ENCODE measurements at regions not wholly inside any gene's neighbourhood (a gene's known extent, or its start where the extent isn't known, plus 50 kb on each side); places are given as distances from the start of the nearest gene placed in this dataset.

DNA sequence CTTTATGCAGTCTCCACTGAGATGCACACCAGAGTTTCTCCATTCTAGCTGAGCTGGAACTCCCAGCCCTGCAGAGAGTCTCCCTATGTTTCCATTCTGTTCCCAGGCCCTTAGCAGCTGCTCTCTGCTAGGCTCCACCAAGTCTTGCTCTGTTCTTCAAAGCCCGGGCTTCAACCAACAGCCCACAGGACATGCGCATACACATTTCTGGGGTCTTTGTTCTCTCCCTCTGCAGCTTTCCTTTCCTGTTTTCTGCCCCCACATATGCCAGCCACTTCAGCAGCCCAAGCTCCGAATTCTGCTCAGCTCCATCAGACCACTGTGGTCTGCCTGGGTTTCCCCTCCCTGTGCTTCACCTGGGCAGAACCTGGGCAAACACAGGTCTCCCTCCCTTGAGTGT is 205.9 kb downstream of the CBLN1 start:
- no peak for DNase-seq

DNA sequence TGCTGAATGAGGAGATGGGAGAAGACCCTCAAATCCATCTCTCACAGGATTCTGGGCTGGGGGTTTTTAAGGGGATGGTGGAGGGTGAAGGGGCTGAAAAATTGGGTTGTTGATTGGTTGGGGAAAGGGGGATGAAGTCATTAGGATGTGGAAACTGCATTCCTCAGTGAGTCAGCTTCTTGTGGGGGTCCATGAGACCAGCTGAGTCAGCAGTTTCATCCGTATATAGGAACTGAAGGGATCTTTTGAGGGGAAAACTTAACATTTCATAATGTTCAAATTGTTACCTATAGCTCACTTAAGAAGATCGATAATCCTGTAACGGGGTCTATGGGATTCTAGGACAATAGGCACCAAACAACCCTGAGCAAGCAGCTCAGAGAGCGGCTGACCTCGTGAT is 213.4 kb downstream of the CBLN1 start:
- DNase-seq, result no peak

DNA sequence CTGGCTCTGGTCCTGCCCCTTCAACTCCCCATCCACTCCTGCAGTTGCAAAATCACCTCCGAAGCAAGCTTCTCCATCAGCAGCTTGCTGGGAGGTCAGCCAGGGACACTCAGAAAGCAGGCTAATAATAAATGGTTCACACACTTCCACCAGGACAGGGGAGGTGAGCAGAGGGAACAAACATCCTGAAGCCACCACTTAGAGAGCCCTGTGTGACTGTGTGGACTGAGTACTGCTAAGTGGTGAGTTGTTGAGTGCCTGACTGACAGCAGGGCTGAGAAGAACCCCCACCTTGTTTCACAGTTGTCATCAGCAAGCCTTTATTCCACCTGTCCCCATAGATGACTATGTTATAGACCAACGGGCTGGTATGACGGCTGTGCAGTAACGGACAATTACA is 213.9 kb downstream of the CBLN1 start:
- no peak for DNase-seq

DNA sequence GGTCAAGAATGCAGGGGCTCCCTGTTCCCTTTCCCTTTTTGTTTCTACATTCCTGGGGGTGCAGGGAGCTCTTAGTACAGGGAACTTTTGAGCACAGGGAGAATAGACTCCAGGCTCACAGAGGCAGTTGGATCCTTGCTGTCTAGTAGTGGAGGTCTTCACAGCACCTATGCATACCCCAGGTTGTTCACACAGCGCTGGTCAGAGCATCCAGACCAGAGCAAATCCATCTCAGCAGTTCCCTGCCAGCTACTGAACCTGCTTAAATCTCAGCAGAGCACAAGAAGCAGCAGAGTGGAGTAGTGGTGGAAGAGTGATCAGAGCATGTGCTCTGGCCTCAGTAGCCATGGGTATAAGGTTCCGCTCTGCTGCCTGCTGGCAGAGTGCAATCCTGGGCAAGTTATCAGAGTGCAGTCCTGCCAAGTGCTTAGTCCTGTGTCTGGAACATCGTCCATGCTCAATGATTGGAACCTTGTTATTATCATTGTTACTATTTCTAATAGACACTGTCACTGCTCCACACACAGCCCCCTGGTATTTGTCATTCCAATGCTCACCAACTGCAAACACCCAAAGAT is 220.4 kb downstream of the CBLN1 start:
- no peak for DNase-seq

DNA sequence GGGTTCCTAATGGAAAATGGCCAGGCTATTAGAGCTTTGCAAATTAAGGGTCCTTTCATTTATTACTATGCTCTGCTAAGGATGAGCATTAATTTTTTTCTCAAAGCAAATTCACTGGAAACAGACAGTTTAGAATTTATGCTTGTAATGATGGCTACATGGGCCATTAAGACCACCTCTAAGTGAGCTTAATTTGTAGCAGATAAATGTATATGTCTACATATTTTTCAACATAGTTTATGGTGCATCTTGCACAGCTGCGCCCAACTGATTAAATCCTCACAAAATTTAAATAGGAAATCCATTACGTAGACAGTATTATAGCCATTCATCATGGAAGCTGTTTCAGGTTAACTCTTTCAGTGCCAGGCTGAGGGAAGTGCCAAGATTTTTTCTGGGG is 220.9 kb downstream of the CBLN1 start:
- no peak for DNase-seq

DNA sequence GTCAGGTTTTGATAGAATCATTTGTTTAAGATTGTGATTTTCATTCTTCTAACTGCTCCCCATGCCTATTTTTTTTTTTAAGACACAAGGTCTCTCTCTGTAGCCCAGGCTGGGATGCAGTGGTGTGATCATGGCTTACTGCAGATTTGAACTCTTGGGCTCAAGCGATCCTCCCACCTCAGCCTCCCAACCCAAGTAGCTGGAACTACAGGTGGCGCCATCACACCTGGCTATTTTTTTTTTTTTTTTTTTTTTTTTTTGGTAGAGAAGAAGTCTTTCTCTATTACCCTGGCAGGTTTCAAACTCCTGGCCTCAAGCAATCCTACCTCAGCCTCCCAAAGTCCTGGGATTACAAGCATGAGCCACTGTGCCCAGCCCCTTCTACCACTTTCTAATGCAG is 223.3 kb downstream of the CBLN1 start:
- DNase-seq, result no peak

DNA sequence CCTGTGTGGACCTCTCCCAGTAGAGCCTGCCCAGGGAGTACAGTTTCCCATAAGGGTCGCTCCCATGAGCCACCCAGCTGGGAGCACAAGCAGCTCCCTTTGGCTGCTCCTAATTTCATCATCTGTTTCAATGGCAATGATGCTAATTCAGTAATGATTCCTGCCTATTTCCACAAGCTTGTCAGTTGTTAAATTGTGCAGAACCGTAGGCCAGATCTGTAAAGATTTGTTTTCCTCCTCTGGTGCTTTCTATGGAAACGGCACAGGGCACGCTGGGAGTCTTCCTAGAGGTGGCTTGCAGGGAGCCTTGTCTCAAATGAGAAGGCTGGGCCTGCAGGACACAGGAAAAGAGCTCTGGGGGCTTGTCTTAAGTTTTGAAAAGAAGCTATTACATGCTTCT is 223.7 kb downstream of the CBLN1 start:
- no peak for DNase-seq

DNA sequence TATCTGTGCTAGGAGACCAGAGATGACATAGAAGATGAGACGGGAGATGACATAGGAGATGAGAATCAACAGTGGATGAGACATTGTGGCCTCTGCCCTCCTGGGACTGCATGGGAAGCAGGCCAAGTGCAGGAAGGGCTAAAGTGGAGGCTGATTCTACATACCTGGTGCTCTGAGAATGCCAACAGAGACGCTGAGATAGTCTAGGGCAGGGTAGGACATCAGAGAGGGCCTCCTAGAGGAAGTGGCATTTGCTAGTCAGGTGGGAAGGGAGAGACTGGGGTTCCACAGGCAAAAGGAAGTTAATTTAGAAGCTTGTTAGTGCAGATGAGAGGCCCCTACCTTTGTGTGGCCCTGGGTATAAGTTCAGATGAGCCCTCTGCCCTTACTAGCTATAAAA is 224.2 kb downstream of the CBLN1 start:
- no peak for DNase-seq

DNA sequence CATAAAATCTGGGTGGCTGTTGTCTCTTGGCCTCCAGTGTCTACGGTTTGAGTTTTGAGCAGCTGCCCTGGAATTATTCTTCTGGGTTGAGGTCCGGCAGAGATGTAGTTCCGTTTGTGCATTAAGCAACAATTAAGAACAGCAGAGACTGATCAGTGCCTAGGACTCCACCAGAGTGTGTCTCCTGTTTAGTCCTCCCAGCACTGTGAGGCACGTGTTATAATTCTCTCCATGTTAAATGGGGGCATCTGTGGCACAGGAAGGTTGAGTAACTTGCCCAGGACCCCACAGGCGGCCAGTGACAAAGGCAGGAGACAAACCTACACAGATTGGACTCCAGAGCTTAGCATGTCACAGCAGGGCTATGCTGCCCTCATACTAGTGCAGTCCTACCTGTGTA is 225.1 kb downstream of the CBLN1 start:
- no peak for DNase-seq

DNA sequence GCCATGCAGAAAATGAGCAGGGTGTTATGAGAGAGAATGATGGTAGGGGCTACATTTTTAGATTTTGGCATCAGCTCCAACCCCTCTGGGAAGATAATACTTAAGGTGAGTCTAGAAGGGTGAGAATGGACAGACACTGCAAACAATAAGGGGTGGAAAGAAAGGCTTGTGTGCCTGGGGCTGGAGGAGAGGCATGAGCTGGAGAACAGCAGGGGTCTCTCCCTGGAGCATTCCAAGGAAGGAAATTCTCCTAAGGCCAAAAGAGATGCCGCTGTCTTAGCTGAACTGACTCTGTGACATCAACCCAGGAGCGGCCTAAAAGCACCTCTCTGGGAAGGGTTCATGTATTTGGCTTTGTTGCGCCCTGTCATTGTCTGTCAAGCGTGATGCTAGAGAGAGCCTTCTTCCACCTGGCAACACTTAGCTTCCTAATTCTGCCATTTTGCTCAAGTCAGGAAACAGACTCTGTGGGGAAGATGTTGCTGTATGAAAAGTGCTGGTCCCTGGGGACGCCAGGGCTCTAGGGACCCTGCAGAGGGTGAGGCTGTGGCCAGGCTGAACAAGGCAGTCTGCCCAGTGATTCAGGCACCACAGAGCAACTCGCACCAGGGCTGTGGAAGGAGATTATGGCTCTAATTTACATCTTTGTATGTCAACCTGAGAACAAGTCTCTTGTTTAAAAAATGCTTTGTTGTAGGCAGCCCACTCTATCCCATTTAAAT is 225.7 kb downstream of the CBLN1 start:
- DNase-seq, result no peak

DNA sequence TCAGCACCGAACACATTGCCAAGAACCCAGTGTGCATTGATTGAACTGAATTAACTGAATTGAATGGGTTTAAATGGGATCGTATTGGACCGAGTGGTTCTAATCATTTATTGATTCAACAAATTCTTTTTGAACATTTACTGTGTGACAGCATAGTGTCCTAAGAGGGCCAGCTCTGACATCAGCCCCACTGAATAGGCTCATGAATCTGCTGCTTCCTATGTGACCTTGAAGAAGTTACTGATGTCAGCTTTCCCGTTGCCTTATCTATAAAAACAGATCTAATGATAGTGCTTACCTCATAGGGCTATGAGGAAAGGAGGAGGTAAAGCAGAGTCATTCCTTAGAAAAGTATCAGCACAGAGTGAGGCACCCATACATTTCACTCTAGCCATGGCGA is 226.3 kb downstream of the CBLN1 start:
- DNase-seq, result no peak

DNA sequence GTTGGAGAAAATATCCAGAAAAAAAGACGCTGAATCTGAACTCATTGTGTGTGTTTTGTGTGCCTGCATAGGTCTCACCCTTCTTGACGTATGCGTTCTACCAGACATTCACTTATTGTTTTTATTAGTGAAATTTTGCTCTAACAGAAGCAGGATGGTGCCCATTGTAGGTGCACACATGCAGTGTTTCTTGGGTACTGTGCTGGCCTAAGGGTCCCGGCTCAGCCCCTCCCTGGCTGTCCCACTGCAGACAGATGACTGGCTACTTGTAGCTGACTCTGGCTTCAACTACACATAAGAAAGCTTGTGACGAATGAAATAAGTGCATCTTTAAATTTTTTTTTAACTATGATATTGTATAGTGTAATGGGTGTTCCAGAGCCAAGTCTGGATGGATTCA is 227.0 kb downstream of the CBLN1 start:
- no peak for DNase-seq

DNA sequence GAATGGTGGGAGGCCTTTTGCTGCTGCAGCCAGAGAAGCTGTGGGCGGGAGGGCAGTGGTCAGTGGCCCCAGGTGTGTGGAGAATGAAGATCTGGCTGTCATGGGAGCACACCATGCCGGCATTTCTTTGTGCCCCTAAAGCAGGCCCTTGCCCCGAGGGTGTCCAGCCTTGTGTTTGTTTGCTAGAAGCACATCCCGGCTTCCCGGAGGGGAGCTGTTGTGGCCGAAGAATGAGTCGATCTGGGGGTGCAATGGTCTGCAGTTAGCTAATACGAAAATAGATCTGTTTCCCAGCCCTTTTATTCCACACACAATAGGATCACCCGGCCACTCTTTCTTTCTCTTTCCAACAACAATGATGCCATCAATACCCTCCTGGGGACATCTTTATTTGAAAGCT is 228.8 kb downstream of the CBLN1 start:
- DNase-seq, result no peak

DNA sequence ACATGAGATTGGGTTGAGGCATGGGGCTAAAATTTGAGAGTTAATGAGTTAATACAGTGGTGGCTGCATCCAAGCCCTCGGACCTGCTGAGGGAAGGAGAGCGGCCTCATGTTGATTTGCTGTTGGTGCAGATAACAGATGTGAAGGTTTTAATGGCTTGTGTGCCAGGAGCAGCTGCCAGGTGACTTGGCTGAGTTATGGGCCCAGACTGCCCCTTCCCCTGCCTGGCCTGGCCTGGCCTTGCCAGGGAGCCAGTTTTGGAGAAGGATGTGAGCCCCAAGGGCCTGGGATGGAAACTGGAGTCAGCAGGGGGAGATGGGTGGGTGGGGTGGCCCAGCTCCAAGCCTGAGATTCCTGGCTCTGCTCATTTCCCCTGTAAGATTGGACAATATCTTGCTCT is 230.1 kb downstream of the CBLN1 start:
- no peak for DNase-seq

DNA sequence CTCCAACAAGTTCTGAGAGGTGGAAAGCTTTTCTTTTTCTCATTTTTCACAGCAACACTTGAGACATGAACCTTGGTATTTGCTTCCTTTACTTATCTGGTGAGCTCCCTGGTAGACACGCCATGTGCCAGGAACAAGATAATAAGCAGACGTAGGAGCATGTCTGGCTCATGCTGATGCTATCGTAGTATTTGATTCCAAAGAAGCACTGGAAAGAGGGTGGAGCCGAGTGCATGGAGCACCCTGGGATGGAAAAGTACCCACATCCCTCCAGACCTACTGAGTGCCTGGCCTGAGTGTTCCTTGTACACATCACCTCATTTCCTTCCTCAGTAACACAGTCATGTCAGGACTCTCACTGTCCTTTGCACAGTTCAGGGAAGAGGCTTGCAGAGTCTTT is 231.0 kb downstream of the CBLN1 start:
- no peak for DNase-seq

DNA sequence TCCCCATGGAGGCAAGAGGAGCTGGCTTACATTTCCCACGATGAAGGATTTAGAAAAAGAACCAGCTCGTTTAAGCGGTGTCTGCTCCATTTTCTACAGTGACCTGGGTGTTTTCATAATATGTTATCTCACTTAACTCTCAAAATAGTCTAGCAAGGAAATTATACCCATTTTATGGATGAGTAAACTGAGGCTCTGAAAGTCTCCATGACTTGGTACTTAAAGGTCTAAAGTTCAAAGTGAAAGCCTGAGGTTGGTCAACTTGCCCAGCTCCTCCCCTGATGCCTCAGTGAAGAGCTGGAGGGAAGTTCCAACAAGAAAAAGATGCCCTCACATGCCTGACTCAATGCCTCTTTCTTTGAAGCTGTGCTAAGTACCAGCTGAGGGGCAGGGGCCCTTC is 232.0 kb downstream of the CBLN1 start:
- DNase-seq, result no peak

DNA sequence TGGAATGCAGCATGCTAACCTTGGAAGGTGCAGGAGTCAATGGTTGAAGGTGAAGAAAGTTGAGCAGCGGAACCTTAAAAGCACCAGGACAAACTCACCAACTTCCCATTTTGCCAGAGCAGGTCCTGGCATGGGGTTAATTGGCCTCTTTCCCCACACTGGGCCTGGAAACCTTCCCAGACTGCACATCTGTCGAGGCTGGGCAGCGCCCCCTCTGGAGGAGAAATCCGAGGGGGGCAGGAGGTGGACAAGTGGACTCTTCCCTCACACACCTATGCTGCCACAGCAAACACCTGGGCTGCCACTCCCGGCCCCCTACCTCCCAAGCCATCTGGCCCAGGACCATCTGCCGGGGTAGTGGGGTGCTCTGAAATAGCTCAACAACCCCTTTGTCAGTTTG is 232.4 kb downstream of the CBLN1 start:
- DNase-seq, result no peak

DNA sequence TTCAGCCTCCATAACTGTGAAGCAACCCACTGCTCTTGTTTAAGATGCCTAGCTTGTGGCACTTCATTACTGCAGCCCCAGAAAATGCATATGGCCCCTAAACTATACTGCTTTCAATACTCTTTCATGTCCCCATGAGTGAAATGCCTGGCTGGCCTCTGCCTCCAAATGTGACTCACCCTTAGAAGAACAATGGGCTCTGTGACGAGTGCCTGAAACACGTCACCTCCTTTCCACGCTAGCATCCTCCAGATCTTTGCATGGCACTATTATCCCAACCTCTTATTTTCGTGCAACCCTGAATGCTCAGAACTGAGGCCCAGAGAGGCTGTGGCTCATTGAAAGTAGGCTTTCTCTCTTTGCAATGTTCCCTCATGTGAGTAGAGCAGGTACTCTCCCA is 233.1 kb downstream of the CBLN1 start:
- DNase-seq, result no peak

DNA sequence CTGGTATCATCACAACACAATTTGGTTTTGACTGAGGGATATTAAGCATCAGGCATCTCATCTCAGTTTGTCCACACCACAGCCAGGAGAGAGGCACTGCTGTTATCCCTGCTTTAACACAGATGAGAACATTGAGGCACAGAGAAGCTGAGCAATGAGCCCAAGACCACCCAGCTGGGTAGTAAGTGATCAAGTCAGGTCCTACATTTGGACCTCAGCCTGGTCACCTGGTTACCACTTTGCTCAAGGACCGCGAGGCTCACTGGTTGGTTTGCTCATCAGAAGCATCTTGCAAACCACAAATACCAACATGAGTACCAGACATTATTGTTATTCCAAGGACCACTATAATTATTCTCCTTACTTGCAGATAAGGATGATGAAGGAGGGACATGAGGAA is 245.5 kb downstream of the CBLN1 start:
- DNase-seq, result no peak

DNA sequence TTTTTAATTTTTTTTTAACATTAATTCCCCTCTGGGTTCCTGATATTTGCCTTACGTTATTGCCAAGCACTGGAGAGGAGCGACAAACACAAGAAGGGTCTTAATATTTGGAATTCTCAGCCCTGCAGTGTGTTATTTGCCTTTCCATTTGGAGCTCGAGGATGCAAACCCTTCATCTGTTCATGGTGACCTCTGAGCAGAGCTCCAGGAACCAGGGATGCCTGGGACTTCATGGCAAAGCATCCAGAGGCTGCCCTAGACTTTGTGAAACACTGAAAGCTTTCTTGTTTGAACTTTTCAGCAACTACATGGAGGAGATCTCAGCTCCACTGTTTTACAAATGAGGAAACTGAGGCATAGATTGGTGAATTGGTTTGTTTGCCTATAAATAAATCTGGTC is 254.2 kb downstream of the CBLN1 start:
- DNase-seq, result no peak

DNA sequence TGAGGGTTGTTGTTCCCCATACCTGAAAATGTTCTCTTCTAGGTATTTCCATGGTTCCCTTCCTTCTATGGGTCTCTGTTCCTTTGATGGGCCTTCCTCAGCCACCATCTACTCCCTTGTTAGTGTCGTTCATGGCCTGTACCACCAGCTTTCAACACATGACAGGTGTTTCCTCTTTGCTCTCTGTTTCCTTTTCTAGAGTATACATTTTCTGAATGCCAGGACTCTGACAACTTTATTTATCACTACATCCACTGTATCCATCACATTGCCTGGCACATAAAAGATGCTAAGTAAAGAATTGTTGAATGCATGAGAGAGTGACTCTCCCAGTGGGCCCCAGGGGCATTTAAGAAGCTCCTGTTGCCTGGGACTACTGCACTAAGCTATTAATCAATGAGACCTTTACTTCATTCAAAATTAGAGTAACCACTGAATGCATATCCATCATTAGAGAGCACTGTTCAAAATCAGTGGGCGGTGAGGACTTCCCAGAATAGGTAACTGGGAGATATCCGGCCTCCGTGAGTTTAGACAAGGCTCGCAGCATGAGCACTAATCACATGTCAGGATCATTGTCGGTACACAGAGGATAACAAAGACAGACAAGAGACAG is 255.0 kb downstream of the CBLN1 start:
- DNase-seq, result no peak

DNA sequence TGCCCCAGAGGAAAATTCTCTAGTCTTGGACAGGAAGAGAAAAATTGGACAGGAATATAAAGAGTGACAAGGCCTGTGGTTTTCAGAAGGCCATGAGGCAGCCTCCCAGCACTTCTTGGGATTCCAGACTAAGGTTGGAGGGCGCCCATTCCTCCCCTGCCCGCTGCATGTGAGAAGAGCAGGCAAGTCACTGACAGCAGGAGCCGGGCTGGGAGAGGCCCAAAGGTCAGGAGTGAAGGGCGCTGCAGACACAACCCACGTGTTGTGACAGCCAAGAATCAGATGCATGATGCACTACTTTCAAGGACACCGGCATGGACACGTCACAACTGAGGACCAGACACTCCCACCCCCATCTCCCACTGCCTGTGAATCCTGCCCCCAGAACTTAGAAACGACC is 256.7 kb downstream of the CBLN1 start:
- DNase-seq, result no peak

DNA sequence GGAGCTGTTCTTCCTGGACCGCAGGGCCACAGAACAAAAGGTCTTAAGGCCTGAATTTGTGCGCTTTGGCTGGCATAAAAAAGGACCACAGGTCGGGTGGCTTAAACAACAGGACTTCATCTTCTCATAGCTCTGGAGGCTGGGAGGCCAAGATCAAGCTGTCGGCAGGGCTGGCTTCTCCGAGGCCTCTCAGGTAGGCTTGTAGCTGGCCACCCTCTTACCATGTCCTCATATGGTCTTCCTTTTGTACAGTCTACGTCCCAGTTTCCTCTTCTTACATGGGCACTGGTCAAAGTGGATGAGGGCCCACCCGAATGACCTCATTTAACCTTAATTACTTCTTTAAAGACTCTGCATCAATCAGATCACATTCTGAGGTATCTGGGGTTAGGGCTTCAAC is 257.6 kb downstream of the CBLN1 start:
- DNase-seq, result no peak

DNA sequence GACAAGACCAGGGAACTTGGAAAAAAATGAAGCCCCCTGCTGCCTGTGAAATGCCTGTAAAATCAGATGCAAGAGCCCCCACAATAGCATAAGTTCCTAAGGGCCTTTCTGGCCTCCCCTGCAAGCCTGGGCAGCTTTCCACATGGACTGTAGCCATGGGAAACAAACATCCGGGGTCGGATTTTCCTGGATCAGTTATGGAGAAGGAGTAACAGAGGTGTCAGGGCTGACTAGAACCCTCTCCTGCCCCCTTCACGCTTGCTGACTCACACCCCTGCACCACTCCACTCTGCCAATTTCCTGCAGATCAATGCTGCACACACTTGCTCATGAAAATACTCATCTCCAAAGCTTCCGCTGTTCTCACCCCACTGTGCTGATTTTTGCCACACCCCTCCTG is 258.6 kb downstream of the CBLN1 start:
- DNase-seq, result no peak
